A673 (cell line): ENCODE measurements at regions not wholly inside any gene's neighbourhood (a gene's known extent, or its start where the extent isn't known, plus 50 kb on each side); places are given as distances from the start of the nearest gene placed in this dataset.

Experiments
- BruUV-seq: library from RNA; stranded (reverse); fragments of 400-500 nt; replicated peaks from 2 replicates; lab custom pipeline; 2021; lab: Mats Ljungman, UMichigan
- CTCF ChIA-PET: fragments of 300-600 bp; sonication (Branson Sonifier 250); formaldehyde crosslinking; loops from one replicate; lab custom pipeline; 2022; ENCODE audit warnings: antibody characterized with exemption; lab: Charles Lee
- POLR2A ChIA-PET: fragments of 300-600 bp; sonication (Branson Sonifier 250); formaldehyde crosslinking; loops from one replicate; lab custom pipeline; 2022; ENCODE audit warnings: antibody characterized with exemption; ENCODE audit not compliant: low non-redundant PET; lab: Charles Lee
- DNase-seq: peaks from one replicate; pipeline ENCODE4 v3.0.0-alpha.2; 2015; ENCODE audit warnings: low spot score
- H3K27ac ChIP-seq: fragments of 200-600 bp; sonication (generic); 2 replicates; pipeline ENCODE4 v1.5.1; 2016; ENCODE audit warnings: mixed run types, low read depth, mild to moderate bottlenecking, mixed read lengths, antibody characterized with exemption, low read length; ENCODE audit not compliant: poor library complexity, severe bottlenecking
- H3K27me3 ChIP-seq: fragments of 200-600 bp; sonication (generic); replicated peaks from 2 replicates; pipeline ENCODE4 v1.6.1; 2017; ENCODE audit warnings: mixed run types, low read depth, mild to moderate bottlenecking, mixed read lengths, antibody characterized with exemption, low read length; ENCODE audit not compliant: insufficient read depth, poor library complexity
- H3K36me3 ChIP-seq: fragments of 200-600 bp; sonication (generic); 2 replicates; pipeline ENCODE4 v1.6.1; 2016; ENCODE audit warnings: mixed run types, mild to moderate bottlenecking, mixed read lengths, antibody characterized with exemption, low read length; ENCODE audit not compliant: insufficient read depth, poor library complexity, severe bottlenecking
- H3K4me1 ChIP-seq: fragments of 200-600 bp; sonication (generic); 2 replicates; pipeline ENCODE4 v1.6.1; 2017; ENCODE audit warnings: mixed run types, mild to moderate bottlenecking, mixed read lengths, antibody characterized with exemption, low read length; ENCODE audit not compliant: insufficient read depth, poor library complexity, severe bottlenecking
- H3K4me3 ChIP-seq: fragments of 200-600 bp; sonication (generic); 2 replicates; pipeline ENCODE4 v1.5.1; 2016; ENCODE audit warnings: low read depth, mixed run types, mild to moderate bottlenecking, mixed read lengths, low read length; ENCODE audit not compliant: poor library complexity, severe bottlenecking
- H3K9me3 ChIP-seq: fragments of 200-600 bp; sonication (generic); 2 replicates; pipeline ENCODE4 v1.6.1; 2016; ENCODE audit warnings: mixed run types, low read depth, mild to moderate bottlenecking, mixed read lengths, antibody characterized with exemption, low read length; ENCODE audit not compliant: poor library complexity, severe bottlenecking
- CTCF ChIP-seq: fragments of 300-800, 200-600 bp; sonication (generic); conservative IDR thresholded peaks from 2 replicates; pipeline ENCODE4 v1.5.1; 2017; ENCODE audit warnings: low read depth, mild to moderate bottlenecking, antibody characterized with exemption, low read length, moderate library complexity, mixed read lengths
- EZH2 ChIP-seq: fragments of 200-600 bp; sonication (generic); IDR thresholded peaks from 2 replicates; pipeline ENCODE4 v1.6.1; 2017; ENCODE audit warnings: borderline replicate concordance, low read depth, mild to moderate bottlenecking, mixed read lengths, antibody characterized with exemption, low read length; ENCODE audit not compliant: poor library complexity, severe bottlenecking
- intact Hi-C: fragments of 100-400 bp; cut with micrococcal nuclease; formaldehyde crosslinking; loops from one replicate; pipeline ENCODE4 v1.10.0; 2022; ENCODE audit not compliant: unreplicated experiment

DNA sequence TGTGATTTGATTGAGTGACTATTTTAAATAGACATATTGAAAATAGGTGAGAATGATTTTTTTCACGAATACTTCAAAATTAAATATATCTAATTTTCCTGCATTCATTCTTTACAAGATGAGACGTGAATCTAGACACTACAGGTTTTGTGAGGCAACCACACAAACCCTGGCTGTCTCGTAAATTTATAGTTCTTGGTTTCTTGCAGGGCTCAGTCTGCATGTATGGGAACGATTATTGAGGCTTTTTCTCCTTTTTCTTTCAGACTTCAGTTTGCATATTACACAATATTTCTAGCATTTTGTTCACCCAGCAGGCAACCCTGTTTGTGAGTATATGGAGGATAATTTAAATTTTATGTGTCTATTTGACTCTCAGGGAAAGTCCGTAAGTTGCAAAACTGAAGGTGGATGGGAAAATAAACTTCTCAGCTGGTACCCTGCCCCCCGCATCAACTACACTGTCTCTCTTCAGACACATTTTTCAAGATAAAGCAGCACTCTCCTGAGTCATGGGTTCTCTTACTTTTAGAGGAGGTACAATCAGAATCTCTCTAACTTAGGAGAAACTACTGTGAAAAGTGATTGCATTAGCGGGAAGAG lies 1349.3 kb downstream of the GRIK2 start:
- H3K27ac ChIP-seq: peak overlapping the region; percentile 14

DNA sequence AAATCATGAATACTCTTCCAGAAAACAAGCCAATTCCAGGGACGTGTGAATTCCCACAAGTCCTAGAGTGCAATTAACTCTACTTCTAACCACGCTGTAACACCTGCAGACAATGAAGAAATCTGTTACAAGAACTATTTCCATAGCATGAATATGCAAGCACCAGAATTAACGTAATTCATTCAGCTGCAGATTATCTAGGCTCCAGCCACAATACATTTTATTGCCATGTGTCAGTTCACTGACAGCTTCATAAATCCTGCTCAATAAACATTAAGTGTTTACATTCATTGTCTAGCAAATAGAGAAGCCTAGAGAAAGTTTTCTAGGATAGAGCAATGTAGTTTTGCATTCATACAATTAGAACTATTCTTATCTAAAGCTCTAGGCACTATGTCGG lies 1348.5 kb downstream of the GRIK2 start:
- no peak overlapping the region for H3K27ac ChIP-seq
- H3K27me3 ChIP-seq: no peaks in the 10 kb centered on the region
- DNase-seq: peak; percentile 67
- H3K4me1 ChIP-seq: peaks cover 20% of the 10 kb centered on the region
- ChIA-PET POLR2A (no interaction called here), CTCF (no interaction called here)
- H3K36me3 ChIP-seq: no peaks in the 10 kb centered on the region
- peak overlapping the region; percentile 33 for H3K4me3 ChIP-seq
- TF ChIP-seq EZH2 (no peak), CTCF (no peak)
- no peaks in the 10 kb centered on the region for H3K9me3 ChIP-seq
- intact Hi-C loops: no loop called here
- BruUV-seq: no TSS peak

More for the DNA sequence above, 1349.3 kb downstream of the GRIK2 start:
- peaks cover 15% of the 10 kb centered on the region for H3K4me1 ChIP-seq
- peak; percentile 42 for DNase-seq
- H3K36me3 ChIP-seq: no peaks in the 10 kb centered on the region
- ChIA-PET POLR2A (no interaction called here), CTCF (no interaction called here)
- no peaks in the 10 kb centered on the region for H3K9me3 ChIP-seq
- peak overlapping the region; percentile 33 for H3K4me3 ChIP-seq
- intact Hi-C loops: no loop called here
- TF ChIP-seq CTCF (no peak), EZH2 (no peak)
- no TSS peak for BruUV-seq
- H3K27me3 ChIP-seq: no peaks in the 10 kb centered on the region

GRCh38 chr6:102736941-102737368 lies 1343.4 kb downstream of the GRIK2 start:
- DNase-seq: peak; percentile 74
- peaks cover 18% of the 10 kb centered on the region for H3K4me1 ChIP-seq
- no TSS peak for BruUV-seq
- ChIA-PET POLR2A (no interaction called here), CTCF (no interaction called here)
- intact Hi-C loops: no loop called here
- H3K36me3 ChIP-seq: no peaks in the 10 kb centered on the region
- no peak overlapping the region for H3K4me3 ChIP-seq
- TF ChIP-seq CTCF: no peak
- TF ChIP-seq EZH2: no peak
- no peaks in the 10 kb centered on the region for H3K27me3 ChIP-seq
- H3K9me3 ChIP-seq: no peaks in the 10 kb centered on the region
- peak overlapping the region; percentile 63 for H3K27ac ChIP-seq
